Neuronal stem cell (in vitro differentiated cells): ENCODE measurements at regions not wholly inside any gene's neighbourhood (a gene's known extent, or its start where the extent isn't known, plus 50 kb on each side); places are given as distances from the start of the nearest gene placed in this dataset.

Source experiments
- DNase-seq: peaks from one replicate; pipeline ENCODE4 v3.0.0-alpha.2; 2013; ENCODE audit warnings: low spot score
- H2AFZ ChIP-seq: one replicate; pipeline ENCODE4 v1.6.1; 2013; ENCODE audit warnings: mild to moderate bottlenecking, low read length, inconsistent platforms
- H2AK5ac ChIP-seq: 2 replicates; pipeline ENCODE4 v1.6.1; 2013; ENCODE audit warnings: low read depth, mild to moderate bottlenecking, inconsistent platforms, low read length, moderate library complexity, mixed read lengths
- H2BK120ac ChIP-seq: 2 replicates; pipeline ENCODE4 v1.6.1; 2013; ENCODE audit warnings: low read depth, mild to moderate bottlenecking, inconsistent platforms, low read length, moderate library complexity, mixed read lengths
- H2BK12ac ChIP-seq: one replicate; pipeline ENCODE4 v1.6.1; 2013; ENCODE audit warnings: low read length, inconsistent platforms
- H2BK15ac ChIP-seq: 2 replicates; pipeline ENCODE4 v1.6.1; 2013; ENCODE audit warnings: mild to moderate bottlenecking, low read length, inconsistent platforms, mixed read lengths
- H2BK5ac ChIP-seq: one replicate; pipeline ENCODE4 v1.6.1; 2013; ENCODE audit warnings: inconsistent platforms, mild to moderate bottlenecking, low read length, moderate library complexity
- H3K14ac ChIP-seq: one replicate; pipeline ENCODE4 v1.6.1; 2013; ENCODE audit warnings: low read length, inconsistent platforms
- H3K18ac ChIP-seq: 2 replicates; pipeline ENCODE4 v1.6.1; 2013; ENCODE audit warnings: low read length, inconsistent platforms
- H3K23ac ChIP-seq: 2 replicates; pipeline ENCODE4 v1.6.1; 2013; ENCODE audit warnings: low read depth, mild to moderate bottlenecking, mixed read lengths, low read length, inconsistent platforms; ENCODE audit not compliant: poor library complexity
- H3K27ac ChIP-seq: replicated peaks from 3 replicates; pipeline ENCODE4 v1.5.1; 2013; ENCODE audit warnings: low read length, inconsistent platforms
- H3K27me3 ChIP-seq, 3 experiments: 2 replicates each; pipeline ENCODE4 v1.6.1; 2013; ENCODE audit warnings: low read length in 3 of 3, mild to moderate bottlenecking in 2 of 3, inconsistent platforms in 1 of 3, low read depth in 1 of 3, mixed read lengths in 1 of 3, moderate library complexity in 1 of 3; ENCODE audit not compliant: control insufficient read depth in 3 of 3, insufficient read depth in 3 of 3
- H3K36me3 ChIP-seq, 2 donors: replicated peaks in 1 of 2; 2 replicates each; pipeline ENCODE4 v1.6.1; 2013; ENCODE audit warnings: low read length in 2 of 2; ENCODE audit not compliant: control insufficient read depth in 2 of 2, insufficient read depth in 2 of 2
- H3K4ac ChIP-seq: 2 replicates; pipeline ENCODE4 v1.6.1; 2013; ENCODE audit warnings: inconsistent platforms, mild to moderate bottlenecking, low read length, moderate library complexity
- H3K4me1 ChIP-seq, 2 donors: 1 replicate in 1 of 2; 2 replicates in 1 of 2; pipeline ENCODE4 v1.6.1; 2013; ENCODE audit warnings: low read length in 2 of 2, low read depth in 1 of 2; ENCODE audit not compliant: control insufficient read depth in 2 of 2, insufficient read depth in 1 of 2
- H3K4me2 ChIP-seq: one replicate; pipeline ENCODE4 v1.6.1; 2013; ENCODE audit warnings: mild to moderate bottlenecking, low read length, inconsistent platforms; ENCODE audit not compliant: insufficient read depth, poor library complexity, severe bottlenecking
- H3K4me3 ChIP-seq, 2 donors: 2 replicates each; pipeline ENCODE4 v1.5.1; 2013; ENCODE audit warnings: low read length in 2 of 2, mild to moderate bottlenecking in 2 of 2, inconsistent platforms in 1 of 2, moderate library complexity in 1 of 2
- H3K79me1 ChIP-seq: one replicate; pipeline ENCODE4 v1.6.1; 2013; ENCODE audit warnings: low read depth, mild to moderate bottlenecking, inconsistent platforms, low read length, moderate library complexity
- H3K9ac ChIP-seq: one replicate; pipeline ENCODE4 v1.6.1; 2013; ENCODE audit warnings: mild to moderate bottlenecking, low read depth, low read length, inconsistent platforms; ENCODE audit not compliant: poor library complexity
- H3K9me3 ChIP-seq, 2 donors: replicated peaks in 1 of 2; 2 replicates each; pipeline versions ENCODE3 to v1.6.1; 2013; ENCODE audit warnings: low read length in 2 of 2, mild to moderate bottlenecking in 2 of 2, inconsistent platforms in 1 of 2, low read depth in 1 of 2, mixed read lengths in 1 of 2, moderate library complexity in 1 of 2; ENCODE audit not compliant: control insufficient read depth in 2 of 2, insufficient read depth in 1 of 2
- H4K8ac ChIP-seq: one replicate; pipeline ENCODE4 v1.6.1; 2013; ENCODE audit warnings: low read depth, mild to moderate bottlenecking, inconsistent platforms, low read length, moderate library complexity
- H4K91ac ChIP-seq: one replicate; pipeline ENCODE4 v1.6.1; 2013; ENCODE audit warnings: low read length, low read depth, mild to moderate bottlenecking, inconsistent platforms; ENCODE audit not compliant: poor library complexity
- WGBS, 2 donors: extraction: QIAGEN DNeasy Blood & Tissue Kit; methylation state at CpG; one replicate each; pipeline ENCODE4 v1.1.7; 2013; ENCODE audit warnings: missing lambda C conversion rate in 2 of 2, mixed read lengths in 1 of 2; ENCODE audit not compliant: insufficient read length in 2 of 2, insufficient replicate concordance in 1 of 2; ENCODE audit errors: extremely low coverage in 2 of 2; 5-methylcytosine and 5-hydroxymethylcytosine counted together

DNA sequence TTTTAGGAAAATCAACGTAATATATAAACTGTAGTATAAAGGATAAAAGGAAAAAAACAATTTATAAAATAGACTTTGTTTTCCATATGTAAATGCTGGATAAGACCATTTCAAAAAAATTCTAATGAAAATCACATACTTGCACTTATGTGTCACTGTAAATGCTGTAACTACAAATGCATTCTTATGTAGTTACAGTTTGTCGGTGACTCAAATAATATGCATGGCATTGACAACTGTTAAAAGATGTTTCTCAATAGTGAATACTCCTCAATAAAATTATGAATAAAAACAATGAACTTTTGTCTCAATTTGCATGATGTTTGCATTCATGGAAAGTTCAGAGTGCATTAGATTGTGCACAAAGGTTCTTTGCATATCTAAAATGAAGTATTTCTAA is 614.0 kb upstream of the CHRM3 start:
- H2AFZ ChIP-seq, result no peak overlapping the region
- H3K9ac ChIP-seq, result no peak overlapping the region
- H3K9me3 ChIP-seq, result no peaks in the 10 kb centered on the region
- no peaks in the 10 kb centered on the region for H3K79me1 ChIP-seq
- H2BK120ac ChIP-seq, result no peak overlapping the region
- no peak overlapping the region for H3K18ac ChIP-seq
- H3K27ac ChIP-seq, result no peak overlapping the region
- H3K4me2 ChIP-seq, result no peak overlapping the region
- no peak overlapping the region for H3K4ac ChIP-seq
- no CpG with 5 or more reads among the region's 2 CpGs for WGBS, 2 donors
- no peak overlapping the region for H2BK15ac ChIP-seq
- H2AK5ac ChIP-seq, result no peak overlapping the region
- no peak overlapping the region for H2BK12ac ChIP-seq
- no peaks in the 10 kb centered on the region for H3K36me3 ChIP-seq
- no peak overlapping the region for H4K8ac ChIP-seq
- H3K14ac ChIP-seq, result no peak overlapping the region
- H3K23ac ChIP-seq, result no peak overlapping the region
- no peak for DNase-seq
- H4K91ac ChIP-seq, result no peak overlapping the region
- no peak overlapping the region for H2BK5ac ChIP-seq
- H3K4me3 ChIP-seq, result no peak overlapping the region
- no peaks in the 10 kb centered on the region for H3K4me1 ChIP-seq
- no peaks in the 10 kb centered on the region for H3K27me3 ChIP-seq

DNA sequence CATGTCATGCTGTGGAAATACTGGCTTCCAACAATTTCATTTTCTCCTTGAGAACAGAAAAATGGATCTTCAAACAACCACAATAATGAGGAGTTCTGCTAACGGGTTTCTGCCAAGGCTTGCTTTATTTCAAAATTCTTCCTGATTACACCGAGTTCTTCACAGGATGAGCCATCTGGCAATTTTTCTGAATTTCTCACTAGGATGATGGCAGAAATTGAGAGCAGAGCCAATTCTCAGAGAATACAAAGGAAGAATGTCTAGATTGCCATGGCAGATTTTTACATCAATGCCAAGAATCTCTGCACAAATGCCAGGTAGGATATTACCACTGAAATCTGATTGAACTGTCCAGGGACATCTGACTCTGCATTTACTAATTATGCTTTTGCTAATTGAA is 619.0 kb upstream of the CHRM3 start:
- H3K4me2 ChIP-seq, result no peak overlapping the region
- no peak overlapping the region for H3K14ac ChIP-seq
- H3K79me1 ChIP-seq, result no peaks in the 10 kb centered on the region
- H3K18ac ChIP-seq, result no peak overlapping the region
- H2BK15ac ChIP-seq, result no peak overlapping the region
- no peak overlapping the region for H4K91ac ChIP-seq
- H4K8ac ChIP-seq, result no peak overlapping the region
- H3K27me3 ChIP-seq, result no peaks in the 10 kb centered on the region
- DNase-seq, result no peak
- H2AFZ ChIP-seq, result no peak overlapping the region
- H2AK5ac ChIP-seq, result no peak overlapping the region
- H2BK12ac ChIP-seq, result no peak overlapping the region
- H2BK120ac ChIP-seq, result no peak overlapping the region
- no peaks in the 10 kb centered on the region for H3K36me3 ChIP-seq
- no peaks in the 10 kb centered on the region for H3K4me1 ChIP-seq
- no peak overlapping the region for H3K23ac ChIP-seq
- H3K9me3 ChIP-seq, result peaks cover 4 to 12% of the 10 kb centered on the region in 2 donors
- no peak overlapping the region for H2BK5ac ChIP-seq
- H3K9ac ChIP-seq, result no peak overlapping the region
- no peak overlapping the region for H3K4ac ChIP-seq
- H3K4me3 ChIP-seq, result no peak overlapping the region
- no peak overlapping the region for H3K27ac ChIP-seq
- WGBS, 2 donors, result no CpG with 5 or more reads among the region's 2 CpGs

DNA sequence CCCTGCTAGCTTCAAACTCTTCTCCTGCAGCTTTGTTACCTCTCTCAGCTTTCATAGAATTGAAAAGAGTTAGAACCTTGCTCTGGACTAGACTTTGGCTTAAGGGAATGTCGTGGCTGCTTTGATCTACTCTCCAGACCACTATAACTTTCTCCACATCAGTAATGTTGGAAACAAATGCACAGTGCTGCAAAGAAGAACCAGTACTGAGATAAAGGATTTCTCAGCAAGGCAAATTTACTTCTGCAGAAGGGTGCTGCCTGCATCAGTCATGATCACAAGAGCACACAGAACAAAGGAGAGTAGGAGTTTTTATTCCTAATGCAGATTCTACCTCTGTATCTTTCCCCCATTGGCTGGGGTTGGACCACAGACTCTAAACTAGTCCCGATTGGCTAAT is 621.6 kb upstream of the CHRM3 start:
- Histone ChIP-seq H3K27ac (no peak overlapping the region), H3K18ac (no peak overlapping the region), H2AK5ac (no peak overlapping the region), H3K9me3 (peaks cover 4 to 12% of the 10 kb centered on the region in 2 donors), H3K9ac (no peak overlapping the region), H4K91ac (no peak overlapping the region), H3K14ac (no peak overlapping the region), H2BK15ac (no peak overlapping the region), H2AFZ (no peak overlapping the region), H2BK5ac (no peak overlapping the region), H2BK12ac (no peak overlapping the region), H3K4me1 (no peaks in the 10 kb centered on the region), H3K79me1 (no peaks in the 10 kb centered on the region), H3K4ac (no peak overlapping the region), H3K36me3 (no peaks in the 10 kb centered on the region), H3K4me3 (no peak overlapping the region), H2BK120ac (no peak overlapping the region), H3K23ac (no peak overlapping the region), H4K8ac (no peak overlapping the region), H3K27me3 (no peaks in the 10 kb centered on the region), H3K4me2 (no peak overlapping the region)
- no peak for DNase-seq
- WGBS, 2 donors, result no CpG with 5 or more reads among the region's 2 CpGs

DNA sequence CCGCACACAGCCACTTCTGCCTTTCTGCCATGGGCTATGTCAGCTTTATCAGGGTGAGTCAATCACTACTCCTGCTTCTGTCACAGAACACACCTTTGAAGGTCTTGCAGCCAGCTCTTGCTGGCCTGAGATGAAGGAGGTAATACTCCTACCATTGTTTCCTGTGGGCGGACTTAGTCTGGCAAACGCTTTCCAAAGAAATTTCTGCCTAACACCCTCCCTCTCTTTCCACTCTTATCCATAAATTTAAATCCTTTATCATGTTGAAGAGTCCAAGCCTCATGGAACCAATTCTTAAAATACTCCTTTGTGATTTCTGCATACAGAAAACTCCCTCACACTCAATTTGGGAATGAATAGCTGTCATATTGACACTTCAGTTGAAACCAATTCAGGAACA is 633.1 kb upstream of the CHRM3 start:
- no peaks in the 10 kb centered on the region for H3K79me1 ChIP-seq
- peak overlapping the region; percentile 2 for H2AFZ ChIP-seq
- no peak overlapping the region for H3K14ac ChIP-seq
- H2BK12ac ChIP-seq, result no peak overlapping the region
- no peak overlapping the region for H3K4ac ChIP-seq
- H3K9ac ChIP-seq, result no peak overlapping the region
- no peak overlapping the region for H3K4me3 ChIP-seq
- H4K8ac ChIP-seq, result no peak overlapping the region
- H2BK5ac ChIP-seq, result no peak overlapping the region
- no CpG with 5 or more reads among the region's 3 CpGs for WGBS, 2 donors
- H3K27ac ChIP-seq, result no peak overlapping the region
- no peaks in the 10 kb centered on the region for H3K4me1 ChIP-seq
- H3K27me3 ChIP-seq, result no peaks in the 10 kb centered on the region
- no peaks in the 10 kb centered on the region for H3K36me3 ChIP-seq
- no peak for DNase-seq
- no peaks in the 10 kb centered on the region for H3K9me3 ChIP-seq
- H4K91ac ChIP-seq, result no peak overlapping the region
- no peak overlapping the region for H3K4me2 ChIP-seq
- H3K18ac ChIP-seq, result no peak overlapping the region
- no peak overlapping the region for H3K23ac ChIP-seq
- no peak overlapping the region for H2AK5ac ChIP-seq
- no peak overlapping the region for H2BK120ac ChIP-seq
- no peak overlapping the region for H2BK15ac ChIP-seq
